ENCODE measurements at regions not wholly inside any gene's neighbourhood (a gene's known extent, or its start where the extent isn't known, plus 50 kb on each side); places are given as distances from the start of the nearest gene placed in this dataset.
"Not testable (repeated sequence)": the region's sequence is repeated elsewhere in the genome, so short reads cannot be mapped to it uniquely, and the experiment has no call there.

DNA sequence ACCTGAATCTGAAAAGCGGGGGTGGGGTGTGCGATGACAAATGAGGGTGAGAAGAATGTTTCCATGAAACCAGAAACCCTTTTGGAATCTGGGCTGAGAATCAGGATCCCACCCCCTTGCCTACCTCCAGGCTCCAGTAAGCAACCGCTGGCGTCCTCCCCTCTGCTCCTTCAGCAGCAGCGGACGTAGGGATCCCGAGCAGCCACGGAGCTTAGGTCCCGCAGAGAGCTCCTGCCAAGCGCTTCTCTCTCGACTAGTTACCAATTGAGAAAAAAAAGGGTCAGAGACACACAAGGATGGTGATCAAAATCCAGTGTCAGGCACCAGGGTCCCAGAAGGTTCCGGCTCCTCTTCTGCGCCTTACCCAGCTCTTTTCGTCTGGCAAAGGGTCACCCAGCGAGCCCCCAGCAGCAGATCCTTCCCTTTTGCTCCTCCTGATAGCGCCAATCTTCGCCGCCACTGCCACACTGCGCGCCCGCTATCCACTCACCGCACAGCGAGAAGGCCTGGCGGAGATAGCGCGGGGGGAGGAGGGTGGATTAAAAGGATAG is 733.5 kb downstream of the ZWINT start:
- ATAC-seq (ENCODE audit: low FRiP score) = no peak
- no peak for TF ChIP-seq CTCF (IDR thresholded peaks at IDR 0.05)
- no peak for DNase-seq (ENCODE audit: low spot score)

DNA sequence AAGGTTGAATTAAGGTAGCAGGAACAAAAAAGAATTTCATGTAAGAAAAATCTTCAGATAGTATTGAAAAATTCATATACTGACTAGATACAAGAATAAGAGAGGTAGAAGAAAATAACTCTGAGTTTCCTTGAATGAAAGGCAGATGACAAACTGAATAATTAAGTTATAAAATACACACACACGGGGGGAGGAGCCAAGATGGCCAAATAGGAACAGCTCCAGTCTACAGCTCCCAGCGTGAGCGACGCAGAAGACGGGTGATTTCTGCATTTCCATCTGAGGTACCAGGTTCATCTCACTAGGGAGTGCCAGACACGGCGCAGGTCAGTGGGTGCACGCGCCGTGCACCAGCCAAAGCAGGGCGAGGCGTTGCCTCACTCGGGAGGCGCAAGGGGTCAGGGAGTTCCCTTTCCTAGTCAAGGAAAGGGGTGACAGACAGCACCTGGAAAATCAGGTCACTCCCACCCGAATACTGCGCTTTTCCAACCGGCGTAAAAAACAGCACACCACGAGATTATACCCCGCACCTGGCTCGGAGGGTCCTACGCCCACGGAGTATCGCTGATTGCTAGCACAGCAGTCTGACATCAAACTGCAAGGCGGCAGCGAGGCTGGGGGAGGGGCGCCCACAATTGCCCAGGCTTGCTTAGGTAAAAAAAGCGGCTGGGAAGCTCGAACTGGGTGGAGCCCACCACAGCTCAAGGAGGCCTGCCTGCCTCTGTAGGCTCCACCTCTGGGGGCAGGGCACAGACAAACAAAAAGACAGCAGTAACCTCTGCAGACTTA is 759.2 kb downstream of the ZWINT start:
- not testable (repeated sequence) for DNase-seq (ENCODE audit: low spot score); ATAC-seq (ENCODE audit: low FRiP score)

GRCh38 chr10:55551603-55552002 is 750.6 kb upstream of the PCDH15 start:
- ATAC-seq (ENCODE audit: low FRiP score) (no peak), DNase-seq (ENCODE audit: low spot score) (no peak)
- TF ChIP-seq CTCF (IDR thresholded peaks at IDR 0.05) = no peak

- TF ChIP-seq CTCF (IDR thresholded peaks at IDR 0.05) = no peak
- no peak for ATAC-seq (ENCODE audit: low FRiP score)
- DNase-seq (ENCODE audit: low spot score) = no peak
These were observed 749.2 kb upstream of the PCDH15 start for GRCh38 chr10:55550236-55550635.

GRCh38 chr10:55537497-55537896 is 736.5 kb upstream of the PCDH15 start:
- not testable (repeated sequence) for DNase-seq (ENCODE audit: low spot score); ATAC-seq (ENCODE audit: low FRiP score)

DNA sequence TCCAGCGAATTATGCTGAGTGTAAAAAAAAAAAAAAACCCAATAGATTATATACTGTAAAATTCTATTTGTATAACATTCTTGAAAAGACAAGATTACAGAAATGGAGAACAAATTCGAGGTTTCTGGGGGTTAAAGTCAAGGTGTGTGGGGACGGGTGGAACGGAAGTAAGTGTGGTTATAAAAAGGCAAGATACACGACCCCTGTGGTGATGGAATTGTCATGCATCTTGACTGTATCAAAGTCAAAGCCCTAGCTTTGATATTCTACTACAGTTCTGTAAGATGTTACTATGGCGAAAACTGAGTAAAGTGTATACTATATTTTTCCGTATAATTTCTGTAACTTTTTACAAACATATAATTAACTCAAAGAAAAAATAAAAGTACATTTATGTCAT is 718.2 kb upstream of the PCDH15 start:
- TF ChIP-seq CTCF (IDR thresholded peaks at IDR 0.05) = no peak
- DNase-seq (ENCODE audit: low spot score) (no peak), ATAC-seq (ENCODE audit: low FRiP score) (no peak)

DNA sequence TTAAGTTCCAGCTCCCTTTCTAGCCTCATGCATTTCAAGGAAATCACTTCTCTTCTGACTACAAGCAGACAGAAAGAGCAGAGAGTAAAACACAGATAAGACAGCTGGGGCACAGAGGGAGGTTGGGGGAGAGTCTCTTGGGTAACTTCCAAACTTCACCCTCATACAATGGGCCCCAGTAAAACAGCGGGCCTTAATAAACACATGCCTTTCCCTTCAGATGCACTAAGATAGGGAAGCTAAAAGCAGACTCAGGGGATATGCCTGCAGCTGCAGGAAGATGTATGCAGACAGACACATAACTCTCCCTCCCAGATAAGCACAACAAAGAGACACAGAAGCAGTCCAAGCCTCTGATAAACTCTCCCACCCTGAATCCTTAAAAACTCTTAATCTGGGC is 717.4 kb upstream of the PCDH15 start:
- ATAC-seq (ENCODE audit: low FRiP score); DNase-seq (ENCODE audit: low spot score): not testable (repeated sequence)

GRCh38 chr10:55509168-55509567 is 708.1 kb upstream of the PCDH15 start:
- ATAC-seq (ENCODE audit: low FRiP score) (no peak), DNase-seq (ENCODE audit: low spot score) (no peak)
- no peak for TF ChIP-seq CTCF (IDR thresholded peaks at IDR 0.05)

Data from omental fat pad (tissue), 3 donors.